NCI-H1105 treated with DMSO at 0.1 percent for 48 hours (cell line): ENCODE measurements at regions not wholly inside any gene's neighbourhood (a gene's known extent, or its start where the extent isn't known, plus 50 kb on each side); places are given as distances from the start of the nearest gene placed in this dataset.
"Not testable (repeated sequence)": the region's sequence is repeated elsewhere in the genome, so short reads cannot be mapped to it uniquely, and the experiment has no call there.

ENCODE experiments used
- DNase-seq: peaks from one replicate; lab custom pipeline; 2025; lab: John Stamatoyannopoulos, UW

- no peak for DNase-seq
These were observed 102.2 kb downstream of the TMX1 start for GRCh38 chr14:51342226-51342625.

GRCh38 chr14:51351997-51352396 is 112.0 kb downstream of the TMX1 start:
- DNase-seq: no peak

- DNase-seq: no peak
These were observed 113.9 kb downstream of the TMX1 start for GRCh38 chr14:51353901-51354300.

GRCh38 chr14:51354846-51355245 is 114.8 kb downstream of the TMX1 start:
- no peak for DNase-seq

- DNase-seq: no peak
These were observed 116.3 kb downstream of the TMX1 start for GRCh38 chr14:51356381-51356780.

GRCh38 chr14:51357250-51357649 is 117.2 kb downstream of the TMX1 start:
- DNase-seq: peak; percentile 43

GRCh38 chr14:51360592-51360991 is 120.5 kb downstream of the TMX1 start:
- DNase-seq: no peak

- DNase-seq: no peak
These were observed 125.4 kb downstream of the TMX1 start for GRCh38 chr14:51365241-51365965.

GRCh38 chr14:51366460-51366859 is 126.4 kb downstream of the TMX1 start:
- not testable (repeated sequence) for DNase-seq

- DNase-seq: not testable (repeated sequence)
These were observed 127.0 kb downstream of the TMX1 start for GRCh38 chr14:51366866-51367599.

- DNase-seq: peak; percentile 3
These were observed 127.5 kb downstream of the TMX1 start for GRCh38 chr14:51367600-51367931.

- DNase-seq: no peak
These were observed 128.7 kb downstream of the TMX1 start for GRCh38 chr14:51368721-51369163.

- DNase-seq: no peak
These were observed 129.8 kb downstream of the TMX1 start for GRCh38 chr14:51369814-51370213.

GRCh38 chr14:51370758-51371386 is 130.8 kb downstream of the TMX1 start:
- no peak for DNase-seq

GRCh38 chr14:51377186-51377585 is 137.1 kb downstream of the TMX1 start:
- DNase-seq: not testable (repeated sequence)

GRCh38 chr14:51382506-51382905 is 142.5 kb downstream of the TMX1 start:
- peak; percentile 39 for DNase-seq

GRCh38 chr14:51386411-51386810 is 146.4 kb downstream of the TMX1 start:
- DNase-seq: no peak

- no peak for DNase-seq
These were observed 147.1 kb downstream of the TMX1 start for GRCh38 chr14:51386983-51387735.

GRCh38 chr14:51392416-51392815 is 152.4 kb downstream of the TMX1 start:
- no peak for DNase-seq

GRCh38 chr14:51394384-51394783 is 154.3 kb downstream of the TMX1 start:
- peak; percentile 9 for DNase-seq

GRCh38 chr14:51394804-51395203 is 154.8 kb downstream of the TMX1 start:
- DNase-seq: no peak

GRCh38 chr14:51395361-51395849 is 155.4 kb downstream of the TMX1 start:
- DNase-seq: peak; percentile 95
